ENCODE measurements at regions not wholly inside any gene's neighbourhood (a gene's known extent, or its start where the extent isn't known, plus 50 kb on each side); places are given as distances from the start of the nearest gene placed in this dataset.

DNA sequence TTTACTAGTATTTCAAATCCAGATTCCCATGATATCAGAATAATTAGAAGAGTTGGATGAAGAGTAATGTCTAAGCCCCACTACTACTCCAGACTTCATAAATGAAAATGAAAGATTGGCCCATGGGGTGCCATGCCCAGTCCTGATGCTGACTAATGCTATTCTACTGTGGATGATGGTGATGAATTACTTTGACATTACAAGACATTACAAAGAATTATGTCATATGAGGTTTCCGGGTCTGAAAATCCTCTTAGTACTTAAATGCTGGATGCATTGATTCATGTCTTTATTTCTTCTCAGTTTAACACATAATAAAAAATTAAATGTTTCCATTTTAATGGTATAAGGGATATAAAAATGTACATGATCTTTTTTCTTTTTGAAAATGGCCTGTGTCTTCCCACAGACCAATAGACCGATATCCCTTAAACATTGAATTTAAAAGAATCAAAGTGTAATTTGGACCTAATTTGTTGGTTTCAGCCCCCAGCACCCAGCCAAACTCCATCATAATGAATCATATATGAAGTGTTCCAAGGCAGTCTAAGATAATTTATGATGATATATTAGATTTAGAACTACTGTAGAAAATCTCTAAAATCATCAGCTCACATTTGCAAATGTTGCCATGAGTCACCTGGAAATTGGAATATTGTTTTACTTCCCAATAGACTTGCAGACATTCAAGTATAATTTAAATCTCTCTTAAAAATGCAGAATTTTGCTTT lies 223.6 kb upstream of the SGCD start:
- DNase-seq: no peak
- TF ChIP-seq EP300 (IDR thresholded peaks at IDR 0.05): no peak
- no peak for TF ChIP-seq POLR2A (IDR thresholded peaks at IDR 0.05)
- TF ChIP-seq, protein P1, sequence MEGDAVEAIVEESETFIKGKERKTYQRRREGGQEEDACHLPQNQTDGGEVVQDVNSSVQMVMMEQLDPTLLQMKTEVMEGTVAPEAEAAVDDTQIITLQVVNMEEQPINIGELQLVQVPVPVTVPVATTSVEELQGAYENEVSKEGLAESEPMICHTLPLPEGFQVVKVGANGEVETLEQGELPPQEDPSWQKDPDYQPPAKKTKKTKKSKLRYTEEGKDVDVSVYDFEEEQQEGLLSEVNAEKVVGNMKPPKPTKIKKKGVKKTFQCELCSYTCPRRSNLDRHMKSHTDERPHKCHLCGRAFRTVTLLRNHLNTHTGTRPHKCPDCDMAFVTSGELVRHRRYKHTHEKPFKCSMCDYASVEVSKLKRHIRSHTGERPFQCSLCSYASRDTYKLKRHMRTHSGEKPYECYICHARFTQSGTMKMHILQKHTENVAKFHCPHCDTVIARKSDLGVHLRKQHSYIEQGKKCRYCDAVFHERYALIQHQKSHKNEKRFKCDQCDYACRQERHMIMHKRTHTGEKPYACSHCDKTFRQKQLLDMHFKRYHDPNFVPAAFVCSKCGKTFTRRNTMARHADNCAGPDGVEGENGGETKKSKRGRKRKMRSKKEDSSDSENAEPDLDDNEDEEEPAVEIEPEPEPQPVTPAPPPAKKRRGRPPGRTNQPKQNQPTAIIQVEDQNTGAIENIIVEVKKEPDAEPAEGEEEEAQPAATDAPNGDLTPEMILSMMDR (IDR thresholded peaks at IDR 0.05): no peak
- no peak for TF ChIP-seq POLR2AphosphoS5 (IDR thresholded peaks at IDR 0.05)
- Histone ChIP-seq H3K4me1 (no peaks in the 10 kb centered on the region), H3K9me3 (no peaks in the 10 kb centered on the region), H3K27ac (no peak overlapping the region), H3K27me3 (no peaks in the 10 kb centered on the region), H3K36me3 (no peaks in the 10 kb centered on the region), H3K4me3 (no peak overlapping the region)
- ATAC-seq (ENCODE audit: low FRiP score in 2 of 2): no peak
- 82 to 98% methylated on average over 2 of the region's 2 CpGs for WGBS, 2 donors

DNA sequence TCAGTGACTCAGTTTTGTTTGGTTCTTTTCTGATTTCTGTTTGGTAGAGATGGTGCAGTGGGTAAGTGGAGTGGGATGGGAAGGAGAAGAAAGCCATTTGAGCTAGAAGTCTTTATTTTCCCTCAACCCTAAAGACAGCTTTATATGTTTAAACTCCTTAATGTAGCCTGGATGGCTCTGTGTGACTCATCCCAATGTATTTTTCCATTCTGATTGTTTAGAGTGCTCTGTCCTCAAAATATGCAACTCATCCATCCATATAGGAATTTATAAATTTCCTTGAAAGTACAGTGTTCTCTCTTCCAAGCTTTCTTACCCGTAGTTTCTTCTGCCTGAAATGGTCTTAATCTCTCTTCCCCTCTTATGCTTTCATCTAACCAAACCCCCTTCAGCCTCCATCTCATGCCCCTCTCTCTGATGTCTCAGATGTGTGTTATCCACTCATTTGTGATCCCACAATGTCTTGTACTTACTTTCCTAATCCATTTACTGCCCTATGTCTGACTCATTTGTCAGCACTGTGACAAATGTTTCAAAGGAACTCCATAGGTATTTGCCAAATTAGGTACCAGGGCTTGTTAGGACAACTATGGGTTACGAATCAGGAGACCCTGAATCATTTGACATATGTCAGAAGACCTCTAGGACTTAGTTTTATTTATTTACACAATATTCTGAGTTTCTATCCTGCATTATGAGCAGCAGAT lies 217.5 kb upstream of the SGCD start:
- no peaks in the 10 kb centered on the region for H3K27me3 ChIP-seq
- H3K9me3 ChIP-seq: no peaks in the 10 kb centered on the region
- no peak overlapping the region for H3K4me3 ChIP-seq
- H3K27ac ChIP-seq: no peak overlapping the region
- TF ChIP-seq, protein P1 (IDR thresholded peaks at IDR 0.05): no peak
- no peak for TF ChIP-seq POLR2AphosphoS5 (IDR thresholded peaks at IDR 0.05)
- TF ChIP-seq POLR2A (IDR thresholded peaks at IDR 0.05): no peak
- no peak for TF ChIP-seq EP300 (IDR thresholded peaks at IDR 0.05)
- no peaks in the 10 kb centered on the region for H3K4me1 ChIP-seq
- 62 to 64% methylated on average over 2 of the region's 2 CpGs for WGBS, 2 donors
- ATAC-seq (ENCODE audit: low FRiP score in 2 of 2): no peak
- no peak for DNase-seq
- H3K36me3 ChIP-seq: no peaks in the 10 kb centered on the region

DNA sequence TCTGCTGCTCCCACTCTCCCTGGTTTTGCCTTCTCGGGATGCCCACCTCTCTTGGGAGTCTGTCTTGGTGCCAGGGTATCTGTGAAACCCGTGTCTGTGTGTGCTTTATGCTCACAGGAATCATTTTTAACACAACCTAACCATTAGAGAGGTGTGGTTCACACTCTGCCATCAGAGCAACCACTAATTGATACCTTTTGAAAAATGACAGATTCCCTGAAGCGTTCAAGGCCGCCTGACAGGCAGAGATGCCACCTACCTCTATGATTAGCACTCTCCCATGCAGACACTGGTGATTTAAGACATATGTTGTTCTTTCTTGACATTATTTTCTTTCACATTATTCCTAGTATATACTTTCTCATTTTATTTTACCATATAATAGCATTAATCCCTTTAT lies 207.3 kb upstream of the SGCD start:
- WGBS, 2 donors: 69 to 73% methylated on average over 4 of the region's 4 CpGs
- no peaks in the 10 kb centered on the region for H3K9me3 ChIP-seq
- ATAC-seq (ENCODE audit: low FRiP score in 2 of 2) (no peak), DNase-seq (no peak)
- H3K4me3 ChIP-seq: no peak overlapping the region
- TF ChIP-seq POLR2A (IDR thresholded peaks at IDR 0.05) (no peak), POLR2AphosphoS5 (IDR thresholded peaks at IDR 0.05) (no peak), EP300 (IDR thresholded peaks at IDR 0.05) (no peak)
- TF ChIP-seq, protein P1 (IDR thresholded peaks at IDR 0.05): no peak
- H3K36me3 ChIP-seq: no peaks in the 10 kb centered on the region
- no peaks in the 10 kb centered on the region for H3K4me1 ChIP-seq
- no peak overlapping the region for H3K27ac ChIP-seq
- H3K27me3 ChIP-seq: no peaks in the 10 kb centered on the region

DNA sequence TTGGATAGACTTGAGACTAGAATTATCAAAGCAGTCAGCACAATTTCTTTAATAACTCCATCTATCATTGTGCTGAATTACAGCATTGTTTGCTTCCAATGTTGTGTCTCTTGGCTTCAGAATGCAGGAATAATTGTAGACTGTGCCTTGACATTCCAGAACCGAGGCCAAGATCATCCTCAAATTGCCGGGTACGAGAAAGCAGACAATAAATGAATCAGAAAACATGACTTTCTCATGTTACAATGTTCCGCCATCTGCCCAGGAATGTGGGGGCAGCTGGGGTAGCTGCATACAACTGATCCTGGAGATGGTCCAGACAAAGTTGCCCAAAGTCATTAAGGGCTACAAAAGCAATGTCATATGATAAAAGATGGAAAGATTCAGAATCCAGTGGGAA lies 206.2 kb upstream of the SGCD start:
- Histone ChIP-seq H3K36me3 (no peaks in the 10 kb centered on the region), H3K27ac (no peak overlapping the region), H3K27me3 (no peaks in the 10 kb centered on the region), H3K4me3 (no peak overlapping the region), H3K9me3 (no peaks in the 10 kb centered on the region), H3K4me1 (no peaks in the 10 kb centered on the region)
- DNase-seq (no peak), ATAC-seq (ENCODE audit: low FRiP score in 2 of 2) (no peak)
- 79% methylated on average over 4 of the region's 4 CpGs for WGBS, 2 donors
- TF ChIP-seq, protein P1 (IDR thresholded peaks at IDR 0.05): no peak
- TF ChIP-seq POLR2A (IDR thresholded peaks at IDR 0.05): no peak
- no peak for TF ChIP-seq POLR2AphosphoS5 (IDR thresholded peaks at IDR 0.05)
- TF ChIP-seq EP300 (IDR thresholded peaks at IDR 0.05): no peak
